T-helper 1 cell treated with Interleukin-12 subunit alpha and Interleukin-12 subunit beta and Interleukin-4 antibody, amounts not matched to agents 30 ng/mL and 1 ng/mL, for 36 hours (primary cell): ENCODE measurements at regions not wholly inside any gene's neighbourhood (a gene's known extent, or its start where the extent isn't known, plus 50 kb on each side); places are given as distances from the start of the nearest gene placed in this dataset.

Experiments
- intact Hi-C: fragments of 100-400 bp; cut with micrococcal nuclease; formaldehyde crosslinking; loops from one replicate; pipeline ENCODE4 v1.15.1; 2024

- intact Hi-C loops = loop anchor here (5.0 to 10.0 kb wide), 2 partner anchors 68 to 290 kb away; a partner anchor contains a TSS
These were observed 129.5 kb downstream of the GPX5 start for GRCh38 chr6:28655164-28655563.

- intact Hi-C loops = loop anchor here (5.0 to 10.0 kb wide), 2 partner anchors 69 to 288 kb away; a partner anchor contains a TSS
These were observed 131.0 kb downstream of the GPX5 start for GRCh38 chr6:28656715-28657114.

GRCh38 chr6:28657381-28657768 is 131.7 kb downstream of the GPX5 start:
- intact Hi-C loops = loop anchor here (5.0 to 10.0 kb wide), 2 partner anchors 70 to 287 kb away; a partner anchor contains a TSS

GRCh38 chr6:28657769-28658465 is 132.2 kb downstream of the GPX5 start:
- intact Hi-C loops = loop anchor here (1.0 to 10.0 kb wide), 3 partner anchors 10 to 287 kb away; a partner anchor contains a TSS

- intact Hi-C loops = loop anchor here (1.0 to 10.0 kb wide), 3 partner anchors 10 to 286 kb away; a partner anchor contains a TSS
These were observed 133.0 kb downstream of the GPX5 start for GRCh38 chr6:28658475-28659249.

GRCh38 chr6:28659250-28659566 is 133.5 kb downstream of the GPX5 start:
- intact Hi-C loops = loop anchor here (5.0 to 10.0 kb wide), 2 partner anchors 72 to 286 kb away; a partner anchor contains a TSS

GRCh38 chr6:28661097-28661713 is 135.5 kb downstream of the GPX5 start:
- intact Hi-C loops = no loop called here

- intact Hi-C loops = no loop called here
These were observed 139.3 kb downstream of the GPX5 start for GRCh38 chr6:28664870-28665396.

- intact Hi-C loops = no loop called here
These were observed 147.7 kb downstream of the GPX5 start for GRCh38 chr6:28673417-28673786.

GRCh38 chr6:28673787-28674671 is 148.3 kb downstream of the GPX5 start:
- intact Hi-C loops = no loop called here

- intact Hi-C loops = no loop called here
These were observed 149.9 kb downstream of the GPX5 start for GRCh38 chr6:28675600-28675999.

GRCh38 chr6:28682542-28682941 is 156.9 kb downstream of the GPX5 start:
- intact Hi-C loops = loop anchor here (10.0 kb wide), 2 partner anchors 262 to 778 kb away; no protein-coding TSS in a partner anchor

GRCh38 chr6:28682956-28683685 is 157.4 kb downstream of the GPX5 start:
- intact Hi-C loops = loop anchor here (10.0 kb wide), 2 partner anchors 262 to 778 kb away; no protein-coding TSS in a partner anchor

GRCh38 chr6:28683945-28684538 is 158.4 kb downstream of the GPX5 start:
- intact Hi-C loops = loop anchor here (2.0 to 10.0 kb wide), 4 partner anchors 187 to 779 kb away; no protein-coding TSS in a partner anchor

GRCh38 chr6:28685960-28686359 is 160.3 kb downstream of the GPX5 start:
- intact Hi-C loops = loop anchor here (1.0 to 10.0 kb wide), 6 partner anchors 151 to 781 kb away; no protein-coding TSS in a partner anchor

- intact Hi-C loops = loop anchor here (1.0 to 10.0 kb wide), 4 partner anchors 151 to 782 kb away; no protein-coding TSS in a partner anchor
These were observed 160.9 kb downstream of the GPX5 start for GRCh38 chr6:28686446-28687027.

- intact Hi-C loops = loop anchor here (10.0 kb wide), 2 partner anchors 257 to 783 kb away; no protein-coding TSS in a partner anchor
These were observed 161.8 kb downstream of the GPX5 start for GRCh38 chr6:28687309-28687981.

GRCh38 chr6:28691991-28692390 is 166.3 kb downstream of the GPX5 start:
- intact Hi-C loops = loop anchor here (5.0 kb wide), 1 partner anchor 125 kb away; no protein-coding TSS in a partner anchor
